AG10803 (cell line): ENCODE measurements at regions not wholly inside any gene's neighbourhood (a gene's known extent, or its start where the extent isn't known, plus 50 kb on each side); places are given as distances from the start of the nearest gene placed in this dataset.
"Not testable (repeated sequence)": the region's sequence is repeated elsewhere in the genome, so short reads cannot be mapped to it uniquely, and the experiment has no call there.

Experiments
- DNase-seq: peaks from one replicate; pipeline ENCODE4 v3.0.0; 2010; ENCODE audit warnings: low read depth
- H3K4me3 ChIP-seq: 2 replicates; pipeline ENCODE4 v1.5.1; 2011; ENCODE audit warnings: mild to moderate bottlenecking, low read length, control low read depth
- TF ChIP-seq, protein P1 (sequence below): conservative IDR thresholded peaks from 2 replicates; pipeline ENCODE4 v1.5.1; 2011; ENCODE audit warnings: mild to moderate bottlenecking, low read length, control low read depth, inconsistent platforms

- TF ChIP-seq, protein P1, sequence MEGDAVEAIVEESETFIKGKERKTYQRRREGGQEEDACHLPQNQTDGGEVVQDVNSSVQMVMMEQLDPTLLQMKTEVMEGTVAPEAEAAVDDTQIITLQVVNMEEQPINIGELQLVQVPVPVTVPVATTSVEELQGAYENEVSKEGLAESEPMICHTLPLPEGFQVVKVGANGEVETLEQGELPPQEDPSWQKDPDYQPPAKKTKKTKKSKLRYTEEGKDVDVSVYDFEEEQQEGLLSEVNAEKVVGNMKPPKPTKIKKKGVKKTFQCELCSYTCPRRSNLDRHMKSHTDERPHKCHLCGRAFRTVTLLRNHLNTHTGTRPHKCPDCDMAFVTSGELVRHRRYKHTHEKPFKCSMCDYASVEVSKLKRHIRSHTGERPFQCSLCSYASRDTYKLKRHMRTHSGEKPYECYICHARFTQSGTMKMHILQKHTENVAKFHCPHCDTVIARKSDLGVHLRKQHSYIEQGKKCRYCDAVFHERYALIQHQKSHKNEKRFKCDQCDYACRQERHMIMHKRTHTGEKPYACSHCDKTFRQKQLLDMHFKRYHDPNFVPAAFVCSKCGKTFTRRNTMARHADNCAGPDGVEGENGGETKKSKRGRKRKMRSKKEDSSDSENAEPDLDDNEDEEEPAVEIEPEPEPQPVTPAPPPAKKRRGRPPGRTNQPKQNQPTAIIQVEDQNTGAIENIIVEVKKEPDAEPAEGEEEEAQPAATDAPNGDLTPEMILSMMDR: no peak
- DNase-seq: no peak
Measured at GRCh38 chr5:101647861-101648260, 648.2 kb downstream of the SLCO4C1 start.

GRCh38 chr5:101643794-101644193 lies 652.3 kb downstream of the SLCO4C1 start:
- TF ChIP-seq, protein P1: no peak
- H3K4me3 ChIP-seq: no peak overlapping the region

More at GRCh38 chr5:101647861-101648260, 648.2 kb downstream of the SLCO4C1 start:
- no peak overlapping the region for H3K4me3 ChIP-seq

DNA sequence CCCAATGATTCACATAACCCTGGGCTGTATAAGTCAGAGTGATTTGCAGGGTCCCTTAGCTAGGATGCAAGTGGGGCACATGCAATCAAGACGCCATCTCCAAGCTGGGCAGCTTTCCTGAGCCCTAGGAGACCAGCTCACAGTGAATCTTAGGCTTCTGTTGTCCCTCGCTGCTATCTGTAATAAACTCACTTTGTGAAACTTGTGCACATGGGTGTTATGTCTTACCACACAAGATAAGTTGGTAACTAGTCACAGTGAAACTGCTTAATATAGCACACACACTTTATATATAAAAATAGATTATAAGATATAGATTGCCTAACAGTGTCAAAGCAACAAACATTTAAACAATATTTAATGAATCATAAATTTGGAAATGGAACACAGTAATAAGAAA lies 658.5 kb downstream of the SLCO4C1 start:
- TF ChIP-seq, protein P1: no peak
- no peak for DNase-seq
- H3K4me3 ChIP-seq: no peak overlapping the region

More at GRCh38 chr5:101643794-101644193, 652.3 kb downstream of the SLCO4C1 start:
- DNase-seq: no peak

- not testable (repeated sequence) for H3K4me3 ChIP-seq, DNase-seq
Measured at GRCh38 chr5:101627770-101628169, 668.3 kb downstream of the SLCO4C1 start.

- H3K4me3 ChIP-seq: no peak overlapping the region
- DNase-seq: no peak
Measured at GRCh38 chr5:101626572-101626971, 669.5 kb downstream of the SLCO4C1 start.

GRCh38 chr5:101611039-101611438 lies 685.0 kb downstream of the SLCO4C1 start:
- no peak overlapping the region for H3K4me3 ChIP-seq
- DNase-seq: no peak
- TF ChIP-seq, protein P1: no peak

More at GRCh38 chr5:101626572-101626971, 669.5 kb downstream of the SLCO4C1 start:
- TF ChIP-seq, protein P1: no peak

DNA sequence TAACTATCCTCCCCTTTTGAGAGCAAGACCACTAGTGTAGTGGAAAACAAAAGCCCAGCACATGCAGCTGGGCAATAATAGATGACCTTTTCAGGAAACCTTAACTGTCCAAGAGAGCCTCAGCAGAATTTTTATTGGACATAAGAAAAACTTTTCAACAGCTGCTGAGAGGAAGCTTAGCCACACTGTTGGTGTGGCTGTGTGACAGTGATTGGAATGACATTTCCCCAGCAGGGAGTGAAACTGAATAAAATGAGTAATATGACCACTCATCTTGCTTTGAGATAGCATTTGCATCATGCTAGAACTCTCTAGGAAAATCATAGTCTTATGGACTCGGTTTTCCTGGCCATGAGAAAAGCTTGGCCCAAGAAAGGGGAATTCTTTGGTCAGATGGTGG lies 687.8 kb downstream of the SLCO4C1 start:
- DNase-seq: no peak
- TF ChIP-seq, protein P1: no peak
- H3K4me3 ChIP-seq: no peak overlapping the region

- no peak overlapping the region for H3K4me3 ChIP-seq
- TF ChIP-seq, protein P1: no peak
- no peak for DNase-seq
Measured at GRCh38 chr5:101605700-101606099, 690.4 kb downstream of the SLCO4C1 start.
